ENCODE measurements at regions not wholly inside any gene's neighbourhood (a gene's known extent, or its start where the extent isn't known, plus 50 kb on each side); places are given as distances from the start of the nearest gene placed in this dataset.

GRCh38 chr12:43062201-43062895 is 472.8 kb upstream of the PRICKLE1 start:
- ATAC-seq (no peak), DNase-seq (ENCODE audit: low spot score) (no peak)
- CTCF ChIA-PET, result no interaction called here
- no peaks in the 10 kb centered on the region for H3K36me3 Mint-ChIP-seq
- peaks cover 8% of the 10 kb centered on the region for H3K4me1 Mint-ChIP-seq
- H3K27ac Mint-ChIP-seq, result no peak overlapping the region
- H3K9me3 Mint-ChIP-seq, result peaks cover 6% of the 10 kb centered on the region
- POLR2A ChIA-PET, result no interaction called here
- H3K4me3 Mint-ChIP-seq, result no peak overlapping the region
- H3K27me3 Mint-ChIP-seq (ENCODE audit: low read depth), result no peaks in the 10 kb centered on the region
- TF ChIP-seq HMGXB4 (CRISPR knock-in tag; IDR thresholded peaks at IDR 0.05) (no peak), E2F5 (CRISPR knock-in tag; IDR thresholded peaks at IDR 0.05) (no peak), ATF2 (CRISPR knock-in tag; IDR thresholded peaks at IDR 0.05; ENCODE audit: borderline replicate concordance, low read depth) (no peak)

GRCh38 chr12:43060742-43061141 is 471.2 kb upstream of the PRICKLE1 start:
- ChIA-PET POLR2A (no interaction called here), CTCF (no interaction called here)
- Mint-ChIP-seq H3K4me3 (no peak overlapping the region), H3K27me3 (ENCODE audit: low read depth) (no peaks in the 10 kb centered on the region), H3K36me3 (no peaks in the 10 kb centered on the region), H3K27ac (no peak overlapping the region), H3K9me3 (no peaks in the 10 kb centered on the region), H3K4me1 (peaks cover 4% of the 10 kb centered on the region; the same call in 1 of the 2 replicates)
- no peak for DNase-seq (ENCODE audit: low spot score)
- no peak for TF ChIP-seq ZMAT4 (CRISPR knock-in tag; IDR thresholded peaks at IDR 0.05)
- TF ChIP-seq PREB (CRISPR knock-in tag; IDR thresholded peaks at IDR 0.05; ENCODE audit: borderline replicate concordance), result no peak
- no peak for TF ChIP-seq ATF1 (CRISPR knock-in tag; IDR thresholded peaks at IDR 0.05)
- no peak for TF ChIP-seq ZNF281 (CRISPR knock-in tag; IDR thresholded peaks at IDR 0.05)
- TF ChIP-seq ZNF263 (CRISPR knock-in tag; IDR thresholded peaks at IDR 0.05; ENCODE audit: low read depth), result no peak
- TF ChIP-seq CREM (CRISPR knock-in tag; IDR thresholded peaks at IDR 0.05), result no peak
- TF ChIP-seq FOXK1 (CRISPR knock-in tag; IDR thresholded peaks at IDR 0.05), result no peak
- no peak for TF ChIP-seq IRF2 (CRISPR knock-in tag; IDR thresholded peaks at IDR 0.05; ENCODE audit: borderline replicate concordance, low read depth)
- no peak for TF ChIP-seq JUN (CRISPR knock-in tag; IDR thresholded peaks at IDR 0.05)
- no peak for TF ChIP-seq NFATC4 (CRISPR knock-in tag; IDR thresholded peaks at IDR 0.05)
- no peak for TF ChIP-seq ELF4 (CRISPR knock-in tag; IDR thresholded peaks at IDR 0.05; ENCODE audit: low read depth)
- no peak for TF ChIP-seq RELA (CRISPR knock-in tag; IDR thresholded peaks at IDR 0.05; ENCODE audit: borderline replicate concordance)
- no peak for TF ChIP-seq KAT7 (CRISPR knock-in tag; IDR thresholded peaks at IDR 0.05; ENCODE audit: borderline replicate concordance)
- TF ChIP-seq ZNF219 (CRISPR knock-in tag; IDR thresholded peaks at IDR 0.05; ENCODE audit: borderline replicate concordance), result no peak
- no peak for TF ChIP-seq ZNF232 (CRISPR knock-in tag; IDR thresholded peaks at IDR 0.05)
- TF ChIP-seq ZBTB43 (CRISPR knock-in tag; IDR thresholded peaks at IDR 0.05), result no peak
- no peak for TF ChIP-seq GRHL2 (CRISPR knock-in tag; IDR thresholded peaks at IDR 0.05; ENCODE audit: insufficient replicate concordance, severe bottlenecking)
- ATAC-seq, result no peak

Measured in WTC11 (cell line).